GM21717 (cell line): ENCODE measurements at regions not wholly inside any gene's neighbourhood (a gene's known extent, or its start where the extent isn't known, plus 50 kb on each side); places are given as distances from the start of the nearest gene placed in this dataset.
A peak's percentile ranks its signal among the peaks of the same experiment; 100 is the strongest.

Source experiments
- ATAC-seq: cut with Tn5 transposase; IDR thresholded peaks from one replicate; pipeline ENCODE4 v1.9.1; 2021; ENCODE audit warnings: mild to moderate bottlenecking, moderate library complexity; ENCODE audit not compliant: unreplicated experiment

- ATAC-seq: peak; percentile 79
These were observed 101.2 kb upstream of the SLC38A2 start for GRCh38 chr12:46473634-46474329.

GRCh38 chr12:46472893-46473633 is 100.5 kb upstream of the SLC38A2 start:
- no peak for ATAC-seq

- no peak for ATAC-seq
These were observed 99.7 kb upstream of the SLC38A2 start for GRCh38 chr12:46472144-46472705.

- no peak for ATAC-seq
These were observed 98.8 kb upstream of the SLC38A2 start for GRCh38 chr12:46471404-46471803.

- ATAC-seq: no peak
These were observed 98.4 kb upstream of the SLC38A2 start for GRCh38 chr12:46470975-46471374.

GRCh38 chr12:46470036-46470627 is 97.6 kb upstream of the SLC38A2 start:
- no peak for ATAC-seq

GRCh38 chr12:46468813-46469212 is 96.2 kb upstream of the SLC38A2 start:
- no peak for ATAC-seq

GRCh38 chr12:46468160-46468559 is 95.6 kb upstream of the SLC38A2 start:
- ATAC-seq: no peak

GRCh38 chr12:46465307-46465706 is 92.7 kb upstream of the SLC38A2 start:
- no peak for ATAC-seq

GRCh38 chr12:46464863-46465262 is 92.3 kb upstream of the SLC38A2 start:
- ATAC-seq: no peak

GRCh38 chr12:46462641-46463355 is 90.2 kb upstream of the SLC38A2 start:
- ATAC-seq: no peak

- ATAC-seq: no peak
These were observed 89.5 kb upstream of the SLC38A2 start for GRCh38 chr12:46461907-46462640.

GRCh38 chr12:46461459-46461858 is 88.9 kb upstream of the SLC38A2 start:
- no peak for ATAC-seq

- no peak for ATAC-seq
These were observed 88.2 kb upstream of the SLC38A2 start for GRCh38 chr12:46460682-46461210.

- no peak for ATAC-seq
These were observed 87.4 kb upstream of the SLC38A2 start for GRCh38 chr12:46459861-46460545.

GRCh38 chr12:46459111-46459510 is 86.5 kb upstream of the SLC38A2 start:
- no peak for ATAC-seq

GRCh38 chr12:46458500-46459102 is 86.0 kb upstream of the SLC38A2 start:
- no peak for ATAC-seq

- ATAC-seq: no peak
These were observed 85.4 kb upstream of the SLC38A2 start for GRCh38 chr12:46457958-46458357.
